ENCODE measurements at regions not wholly inside any gene's neighbourhood (a gene's known extent, or its start where the extent isn't known, plus 50 kb on each side); places are given as distances from the start of the nearest gene placed in this dataset.

DNA sequence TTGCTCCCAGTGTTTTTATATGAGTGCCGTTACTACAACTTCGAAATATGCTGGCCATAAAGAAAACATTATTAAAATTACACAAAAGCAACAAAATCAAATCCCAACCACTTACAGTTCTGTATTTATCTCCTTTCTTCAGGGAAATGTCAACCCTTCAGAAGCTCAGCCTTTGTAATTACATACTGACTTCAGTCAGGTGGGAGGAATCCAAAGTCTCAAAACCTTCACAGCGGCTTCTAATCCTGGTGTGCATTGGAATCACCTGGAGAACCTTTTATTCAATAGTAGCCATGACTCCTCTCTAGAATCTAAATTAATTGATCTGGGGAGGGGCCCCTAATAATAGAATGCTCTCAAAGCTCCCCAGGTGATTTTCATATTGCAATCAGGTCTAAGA is 463.7 kb upstream of the ARHGEF26 start:
- Histone ChIP-seq H3K27me3 (ENCODE audit: control insufficient read depth in 1 of 2, insufficient read depth in 2 of 2, low read length in 2 of 2) (no peaks in the 10 kb centered on the region), H3K4me3 (ENCODE audit: low read length) (no peak overlapping the region), H3K9me3 (ENCODE audit: control insufficient read depth in 1 of 2, insufficient read depth in 1 of 2, low read length in 2 of 2) (no peaks in the 10 kb centered on the region), H3K4me1 (ENCODE audit: insufficient read depth, low read length) (no peaks in the 10 kb centered on the region), H3K36me3 (ENCODE audit: insufficient read depth, low read length) (no peaks in the 10 kb centered on the region), H3K27ac (ENCODE audit: low read depth in 1 of 2, low read length in 2 of 2) (no peak overlapping the region)
- intact Hi-C loops (cut with DNase I, micrococcal nuclease), result no loop called here
- CTCF ChIA-PET, result no interaction called here
- TF ChIP-seq, protein P1, sequence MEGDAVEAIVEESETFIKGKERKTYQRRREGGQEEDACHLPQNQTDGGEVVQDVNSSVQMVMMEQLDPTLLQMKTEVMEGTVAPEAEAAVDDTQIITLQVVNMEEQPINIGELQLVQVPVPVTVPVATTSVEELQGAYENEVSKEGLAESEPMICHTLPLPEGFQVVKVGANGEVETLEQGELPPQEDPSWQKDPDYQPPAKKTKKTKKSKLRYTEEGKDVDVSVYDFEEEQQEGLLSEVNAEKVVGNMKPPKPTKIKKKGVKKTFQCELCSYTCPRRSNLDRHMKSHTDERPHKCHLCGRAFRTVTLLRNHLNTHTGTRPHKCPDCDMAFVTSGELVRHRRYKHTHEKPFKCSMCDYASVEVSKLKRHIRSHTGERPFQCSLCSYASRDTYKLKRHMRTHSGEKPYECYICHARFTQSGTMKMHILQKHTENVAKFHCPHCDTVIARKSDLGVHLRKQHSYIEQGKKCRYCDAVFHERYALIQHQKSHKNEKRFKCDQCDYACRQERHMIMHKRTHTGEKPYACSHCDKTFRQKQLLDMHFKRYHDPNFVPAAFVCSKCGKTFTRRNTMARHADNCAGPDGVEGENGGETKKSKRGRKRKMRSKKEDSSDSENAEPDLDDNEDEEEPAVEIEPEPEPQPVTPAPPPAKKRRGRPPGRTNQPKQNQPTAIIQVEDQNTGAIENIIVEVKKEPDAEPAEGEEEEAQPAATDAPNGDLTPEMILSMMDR (IDR thresholded peaks at IDR 0.05), result no peak
- Mint-ChIP-seq H3K36me3 (ENCODE audit: low read depth) (no peaks in the 10 kb centered on the region), H3K4me3 (no peak overlapping the region), H3K4me1 (ENCODE audit: low read depth) (no peaks in the 10 kb centered on the region), H3K9me3 (peaks cover 8% of the 10 kb centered on the region), H3K27me3 (no peaks in the 10 kb centered on the region), H3K27ac (no peak overlapping the region)
- POLR2A ChIA-PET, result no interaction called here
- DNase-seq, result no peak
- no peak for ATAC-seq (ENCODE audit: poor library complexity)

DNA sequence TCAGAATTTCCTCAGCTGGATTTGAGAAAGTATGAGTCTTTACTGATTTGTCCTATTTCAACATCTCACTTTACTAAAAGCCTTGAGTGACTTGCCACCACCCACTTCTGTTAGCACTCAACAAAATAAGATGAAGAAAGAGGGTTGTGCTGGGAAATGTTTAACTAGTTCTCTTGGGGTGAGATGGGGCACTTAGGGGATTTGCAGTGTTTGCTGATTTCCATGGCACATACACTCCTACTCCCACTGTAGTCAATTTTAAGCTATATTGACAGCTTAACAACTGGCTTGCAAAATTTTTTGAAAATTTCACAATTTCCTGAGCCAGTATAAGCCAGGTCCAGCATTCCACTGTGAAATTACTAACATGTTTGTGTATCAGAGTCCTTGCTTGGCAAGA is 463.1 kb upstream of the ARHGEF26 start:
- intact Hi-C loops (cut with DNase I, micrococcal nuclease), result no loop called here
- DNase-seq (no peak), ATAC-seq (ENCODE audit: poor library complexity) (no peak)
- Histone ChIP-seq H3K4me3 (ENCODE audit: low read length) (no peak overlapping the region), H3K4me1 (ENCODE audit: insufficient read depth, low read length) (no peaks in the 10 kb centered on the region), H3K36me3 (ENCODE audit: insufficient read depth, low read length) (no peaks in the 10 kb centered on the region), H3K9me3 (ENCODE audit: control insufficient read depth in 1 of 2, insufficient read depth in 1 of 2, low read length in 2 of 2) (no peaks in the 10 kb centered on the region), H3K27ac (ENCODE audit: low read depth in 1 of 2, low read length in 2 of 2) (no peak overlapping the region), H3K27me3 (ENCODE audit: control insufficient read depth in 1 of 2, insufficient read depth in 2 of 2, low read length in 2 of 2) (no peaks in the 10 kb centered on the region)
- TF ChIP-seq, protein P1 (IDR thresholded peaks at IDR 0.05), result no peak
- ChIA-PET CTCF (no interaction called here), POLR2A (interaction anchor here (1.8 kb wide), 1 partner anchor 15 kb away, joined by 7 read pairs; no protein-coding TSS in a partner anchor)
- Mint-ChIP-seq H3K27ac (no peak overlapping the region), H3K27me3 (no peaks in the 10 kb centered on the region), H3K9me3 (peaks cover 8% of the 10 kb centered on the region), H3K4me3 (no peak overlapping the region), H3K36me3 (ENCODE audit: low read depth) (no peaks in the 10 kb centered on the region), H3K4me1 (ENCODE audit: low read depth) (no peaks in the 10 kb centered on the region)

DNA sequence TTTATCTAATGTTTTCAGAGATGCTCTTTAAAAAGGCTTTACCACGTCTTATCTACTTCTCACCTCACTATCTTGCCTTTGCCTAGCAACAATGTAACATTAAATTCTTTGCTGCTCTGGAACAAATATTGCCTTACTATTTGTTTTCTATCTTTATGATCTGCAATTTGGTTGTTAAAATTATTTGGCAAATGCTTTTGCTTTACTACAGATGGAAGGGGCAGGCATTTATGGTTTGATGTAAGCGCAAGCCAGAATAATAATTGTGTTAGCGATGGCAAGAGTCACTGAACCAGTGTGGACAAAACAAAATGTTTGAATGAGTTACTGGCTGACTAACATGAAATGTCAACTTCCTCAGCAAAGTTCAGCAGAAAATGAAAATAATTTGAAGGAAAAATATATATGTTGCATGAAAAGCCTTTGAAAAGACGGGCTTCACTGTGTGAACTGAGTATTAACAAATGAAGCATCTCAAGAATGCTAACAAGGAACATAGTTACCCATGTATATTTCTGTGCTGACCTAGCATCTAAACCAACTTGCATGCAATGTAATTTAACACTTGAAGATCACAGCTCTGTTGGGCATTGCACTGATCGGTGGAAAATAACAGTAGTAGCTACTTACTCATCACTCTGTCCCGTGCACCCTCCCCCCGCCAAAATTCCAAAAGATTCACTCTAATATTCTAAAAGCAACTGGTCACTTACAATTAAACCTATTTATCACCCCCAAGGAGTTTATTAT is 454.0 kb upstream of the ARHGEF26 start:
- H3K36me3 Mint-ChIP-seq (ENCODE audit: low read depth), result no peaks in the 10 kb centered on the region
- intact Hi-C loops (cut with DNase I, micrococcal nuclease), result no loop called here
- no peaks in the 10 kb centered on the region for H3K4me1 Mint-ChIP-seq (ENCODE audit: low read depth)
- H3K9me3 Mint-ChIP-seq, result no peaks in the 10 kb centered on the region
- CTCF ChIA-PET, result interaction anchor here (0.7 kb wide), 1 partner anchor 13 kb away, joined by 3 read pairs; no protein-coding TSS in a partner anchor
- no peak for DNase-seq
- H3K27me3 ChIP-seq (ENCODE audit: control insufficient read depth in 1 of 2, insufficient read depth in 2 of 2, low read length in 2 of 2), result no peaks in the 10 kb centered on the region
- no peaks in the 10 kb centered on the region for H3K4me1 ChIP-seq (ENCODE audit: insufficient read depth, low read length)
- POLR2A ChIA-PET, result no interaction called here
- TF ChIP-seq, protein P1 (IDR thresholded peaks at IDR 0.05), result no peak
- no peaks in the 10 kb centered on the region for H3K36me3 ChIP-seq (ENCODE audit: insufficient read depth, low read length)
- H3K27me3 Mint-ChIP-seq, result no peaks in the 10 kb centered on the region
- H3K4me3 Mint-ChIP-seq, result no peak overlapping the region
- H3K9me3 ChIP-seq (ENCODE audit: control insufficient read depth in 1 of 2, insufficient read depth in 1 of 2, low read length in 2 of 2), result no peaks in the 10 kb centered on the region
- H3K27ac ChIP-seq (ENCODE audit: low read depth in 1 of 2, low read length in 2 of 2), result no peak overlapping the region
- no peak overlapping the region for H3K4me3 ChIP-seq (ENCODE audit: low read length)
- no peak overlapping the region for H3K27ac Mint-ChIP-seq
- ATAC-seq (ENCODE audit: poor library complexity), result no peak
